ENCODE measurements at regions not wholly inside any gene's neighbourhood (a gene's known extent, or its start where the extent isn't known, plus 50 kb on each side); places are given as distances from the start of the nearest gene placed in this dataset.

DNA sequence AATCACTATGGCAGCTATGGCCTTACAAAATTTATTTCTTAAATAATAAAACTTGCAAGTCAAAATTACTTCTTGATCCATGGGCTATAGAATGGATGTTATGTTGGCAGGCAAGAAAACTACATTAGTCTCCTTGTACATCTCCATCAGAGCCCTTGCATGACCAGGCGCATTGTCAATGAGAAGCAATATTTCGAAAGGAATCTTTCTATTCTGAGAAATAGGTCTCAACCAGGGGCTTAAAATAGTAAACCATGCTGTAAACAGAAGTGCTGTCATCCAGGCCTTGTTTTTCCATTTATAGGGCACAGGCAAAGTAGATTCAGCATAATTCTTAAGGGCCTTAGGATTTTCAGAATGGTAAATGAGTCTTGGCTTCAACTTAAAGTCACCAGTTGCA lies 220.1 kb downstream of the SREK1 start:
- TF ChIP-seq, protein P1, sequence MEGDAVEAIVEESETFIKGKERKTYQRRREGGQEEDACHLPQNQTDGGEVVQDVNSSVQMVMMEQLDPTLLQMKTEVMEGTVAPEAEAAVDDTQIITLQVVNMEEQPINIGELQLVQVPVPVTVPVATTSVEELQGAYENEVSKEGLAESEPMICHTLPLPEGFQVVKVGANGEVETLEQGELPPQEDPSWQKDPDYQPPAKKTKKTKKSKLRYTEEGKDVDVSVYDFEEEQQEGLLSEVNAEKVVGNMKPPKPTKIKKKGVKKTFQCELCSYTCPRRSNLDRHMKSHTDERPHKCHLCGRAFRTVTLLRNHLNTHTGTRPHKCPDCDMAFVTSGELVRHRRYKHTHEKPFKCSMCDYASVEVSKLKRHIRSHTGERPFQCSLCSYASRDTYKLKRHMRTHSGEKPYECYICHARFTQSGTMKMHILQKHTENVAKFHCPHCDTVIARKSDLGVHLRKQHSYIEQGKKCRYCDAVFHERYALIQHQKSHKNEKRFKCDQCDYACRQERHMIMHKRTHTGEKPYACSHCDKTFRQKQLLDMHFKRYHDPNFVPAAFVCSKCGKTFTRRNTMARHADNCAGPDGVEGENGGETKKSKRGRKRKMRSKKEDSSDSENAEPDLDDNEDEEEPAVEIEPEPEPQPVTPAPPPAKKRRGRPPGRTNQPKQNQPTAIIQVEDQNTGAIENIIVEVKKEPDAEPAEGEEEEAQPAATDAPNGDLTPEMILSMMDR (IDR thresholded peaks at IDR 0.05) = no peak
- no peak for TF ChIP-seq POLR2A (IDR thresholded peaks at IDR 0.05; ENCODE audit: low read depth)
